A673 (cell line): ENCODE measurements at regions not wholly inside any gene's neighbourhood (a gene's known extent, or its start where the extent isn't known, plus 50 kb on each side); places are given as distances from the start of the nearest gene placed in this dataset.

Source experiments
- CTCF ChIP-seq: fragments of 300-800, 200-600 bp; sonication (generic); conservative IDR thresholded peaks from 2 replicates; pipeline ENCODE4 v1.5.1; 2017; ENCODE audit warnings: low read depth, mild to moderate bottlenecking, antibody characterized with exemption, low read length, moderate library complexity, mixed read lengths
- EZH2 ChIP-seq: fragments of 200-600 bp; sonication (generic); IDR thresholded peaks from 2 replicates; pipeline ENCODE4 v1.6.1; 2017; ENCODE audit warnings: borderline replicate concordance, low read depth, mild to moderate bottlenecking, mixed read lengths, antibody characterized with exemption, low read length; ENCODE audit not compliant: poor library complexity, severe bottlenecking

DNA sequence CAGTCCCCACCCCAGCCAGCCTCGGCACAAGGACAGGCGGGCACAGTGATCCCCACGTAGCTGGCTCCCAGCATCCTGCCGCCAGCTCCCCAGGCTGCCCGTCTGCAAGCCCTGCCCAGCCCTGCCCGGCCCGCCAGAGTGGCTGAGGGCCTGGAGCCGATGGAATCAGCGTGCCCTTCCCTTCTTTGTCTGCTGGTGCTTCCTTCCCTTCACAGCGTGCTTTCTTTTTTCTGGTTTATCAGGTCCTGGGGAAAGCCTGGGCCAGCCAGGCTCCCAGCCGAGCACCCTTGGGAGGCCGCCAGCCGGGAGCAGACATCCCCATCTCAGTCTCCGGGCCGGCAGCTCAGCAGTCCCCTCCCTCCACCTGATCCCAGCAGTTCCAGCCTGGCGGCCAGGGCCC lies 54.7 kb upstream of the SMAD6 start:
- TF ChIP-seq EZH2 (no peak), CTCF (no peak)
